Glomerular visceral epithelial cell (primary cell): ENCODE measurements at regions not wholly inside any gene's neighbourhood (a gene's known extent, or its start where the extent isn't known, plus 50 kb on each side); places are given as distances from the start of the nearest gene placed in this dataset.
"Not testable (repeated sequence)": the region's sequence is repeated elsewhere in the genome, so short reads cannot be mapped to it uniquely, and the experiment has no call there.

Experiments
- DNase-seq: peaks from one replicate; pipeline ENCODE4 v3.0.0-alpha.2; 2016; ENCODE audit errors: extremely low spot score

GRCh38 chr18:14606546-14606945 is 63.1 kb upstream of the POTEC start:
- not testable (repeated sequence) for DNase-seq

DNA sequence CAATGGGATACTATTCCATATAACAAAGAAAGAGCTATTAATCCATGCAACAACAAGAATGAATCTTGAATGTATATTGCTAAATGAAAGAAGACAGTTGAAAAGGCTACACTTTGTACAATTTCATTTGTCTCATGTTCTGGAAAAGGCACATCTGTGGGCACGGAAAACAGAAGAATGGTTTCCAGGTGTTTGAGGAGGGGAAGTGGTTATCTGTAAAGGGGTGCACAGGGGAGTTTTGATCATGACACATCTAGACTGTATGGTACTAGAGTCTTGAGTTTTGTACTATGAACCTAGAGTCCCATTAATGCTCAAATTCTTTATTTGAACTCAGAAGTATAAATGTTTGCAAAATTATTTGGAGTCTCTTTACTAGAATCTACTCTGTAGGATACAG is 64.0 kb upstream of the POTEC start:
- not testable (repeated sequence) for DNase-seq

DNA sequence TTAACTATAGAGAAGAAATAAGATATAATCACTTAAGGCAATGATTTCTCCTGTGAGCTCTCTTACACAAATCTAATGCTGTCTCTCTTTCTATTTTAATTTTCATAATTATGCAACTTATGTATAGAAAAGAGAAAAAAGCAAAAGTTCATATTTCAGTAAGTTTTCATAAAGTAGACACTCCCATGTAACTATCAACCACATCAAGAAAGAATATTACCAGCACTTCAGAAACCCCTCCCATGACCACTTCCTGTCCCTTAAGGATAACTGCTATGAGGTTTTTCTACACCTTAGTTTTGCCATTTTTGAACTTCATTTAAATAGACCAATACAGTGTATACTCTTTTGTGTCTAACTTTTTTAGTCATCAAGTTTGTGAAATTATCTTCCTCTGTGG is 69.0 kb upstream of the POTEC start:
- DNase-seq, result not testable (repeated sequence)

GRCh38 chr18:14614485-14614884 is 71.1 kb upstream of the POTEC start:
- not testable (repeated sequence) for DNase-seq

GRCh38 chr18:14627336-14627735 is 83.9 kb upstream of the POTEC start:
- not testable (repeated sequence) for DNase-seq

DNA sequence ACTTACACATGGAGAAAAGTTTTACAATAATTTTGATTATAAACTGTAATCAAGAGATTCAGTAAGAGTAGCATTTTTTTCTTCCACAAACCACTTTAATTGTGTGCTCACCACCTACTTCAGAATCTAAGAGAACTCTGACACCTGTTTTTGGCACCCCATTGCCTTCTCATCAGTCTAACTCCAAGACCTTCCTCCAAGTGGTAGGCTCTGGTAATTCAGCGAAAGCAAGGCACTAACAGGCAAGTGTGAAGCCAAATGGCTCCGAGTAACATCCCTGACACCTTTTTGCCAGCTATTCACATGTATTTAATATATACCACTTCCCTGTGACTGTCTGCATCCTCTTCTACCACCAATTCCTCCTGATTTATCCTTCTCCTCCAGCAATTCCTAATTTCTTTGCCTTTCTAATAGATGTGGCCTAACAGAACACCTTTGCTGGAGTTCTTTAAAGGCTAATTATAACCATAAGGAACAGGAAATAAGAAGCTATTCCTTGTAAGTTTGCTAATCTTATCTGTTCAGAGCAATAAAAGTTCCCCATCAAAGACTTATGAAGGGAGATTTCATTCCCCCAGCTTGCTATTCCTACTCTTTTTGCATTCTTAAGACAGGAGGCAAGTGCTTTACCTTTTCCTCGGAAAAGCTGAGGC is 85.1 kb upstream of the POTEC start:
- DNase-seq, result not testable (repeated sequence)

DNA sequence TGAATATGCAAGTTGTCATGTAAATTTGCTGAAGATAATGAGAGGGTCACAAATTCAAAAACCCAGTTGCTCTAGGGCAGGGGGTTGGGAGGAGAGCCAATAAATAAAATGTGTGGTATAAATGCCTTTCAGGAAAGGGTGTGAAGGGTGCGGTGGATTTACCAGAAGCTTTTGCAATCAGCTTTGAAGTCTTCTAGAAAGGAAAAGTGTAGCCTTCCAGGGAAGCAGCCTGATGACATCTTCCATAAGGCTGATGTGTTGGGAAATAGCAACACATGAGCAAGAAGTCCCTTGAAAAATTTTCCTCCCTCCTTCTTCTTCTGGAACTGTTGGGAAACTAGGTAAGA is 85.6 kb upstream of the POTEC start:
- not testable (repeated sequence) for DNase-seq

GRCh38 chr18:14632976-14633375 is 89.6 kb upstream of the POTEC start:
- DNase-seq, result not testable (repeated sequence)

DNA sequence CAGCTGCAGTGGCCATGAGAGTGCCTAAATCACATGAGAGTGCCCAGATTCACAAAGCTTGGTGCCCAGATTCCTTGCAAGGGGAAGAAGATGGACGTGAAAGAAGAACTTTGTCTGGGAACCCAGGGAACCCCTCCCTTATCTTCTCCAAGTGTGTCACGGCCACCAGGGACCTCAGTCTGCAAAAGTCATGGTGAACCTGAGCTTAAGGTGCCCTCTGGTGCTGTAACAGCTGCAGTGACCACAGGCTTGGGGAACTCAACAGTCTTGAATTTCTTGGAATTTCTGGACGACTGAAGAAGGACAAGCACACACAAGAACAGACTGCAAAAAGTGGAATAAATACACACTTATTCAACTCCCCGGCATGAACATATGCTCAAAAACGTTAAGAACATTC is 94.6 kb upstream of the POTEC start:
- not testable (repeated sequence) for DNase-seq

- peak; percentile 3 for DNase-seq
These were observed 97.7 kb upstream of the POTEC start for GRCh38 chr18:14641121-14641520.

DNA sequence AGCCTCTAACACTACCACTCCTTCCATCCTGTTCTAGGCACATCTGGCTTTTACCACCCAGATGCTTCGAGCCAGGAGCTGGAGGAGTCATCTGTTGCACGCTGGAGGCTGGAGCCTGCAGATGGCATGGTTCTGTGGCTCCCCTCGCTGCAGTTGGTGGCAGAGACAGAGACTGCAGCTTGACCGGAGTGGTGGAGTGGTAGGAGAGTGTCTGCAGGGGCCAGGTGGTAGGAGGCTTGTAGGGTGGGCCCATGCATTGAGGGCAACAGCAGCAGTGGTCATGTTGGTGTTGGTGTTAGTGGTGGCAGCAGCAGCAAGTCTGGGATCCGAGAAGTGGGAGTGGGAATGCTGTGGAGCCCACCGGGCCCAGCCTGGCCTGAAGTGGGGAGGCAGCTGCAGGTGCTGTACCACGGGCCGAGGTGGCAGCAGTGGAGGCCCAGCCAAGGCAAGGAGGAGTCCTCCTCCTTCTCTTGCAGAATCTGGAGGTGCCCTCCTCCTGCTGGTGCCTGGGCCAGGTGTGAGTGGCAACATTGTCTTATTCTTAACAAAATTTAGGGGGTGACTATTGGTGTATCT is 100.4 kb upstream of the POTEC start:
- DNase-seq, result not testable (repeated sequence)

GRCh38 chr18:14693051-14693450 is 54.9 kb upstream of the ANKRD30B start:
- DNase-seq, result not testable (repeated sequence)

DNA sequence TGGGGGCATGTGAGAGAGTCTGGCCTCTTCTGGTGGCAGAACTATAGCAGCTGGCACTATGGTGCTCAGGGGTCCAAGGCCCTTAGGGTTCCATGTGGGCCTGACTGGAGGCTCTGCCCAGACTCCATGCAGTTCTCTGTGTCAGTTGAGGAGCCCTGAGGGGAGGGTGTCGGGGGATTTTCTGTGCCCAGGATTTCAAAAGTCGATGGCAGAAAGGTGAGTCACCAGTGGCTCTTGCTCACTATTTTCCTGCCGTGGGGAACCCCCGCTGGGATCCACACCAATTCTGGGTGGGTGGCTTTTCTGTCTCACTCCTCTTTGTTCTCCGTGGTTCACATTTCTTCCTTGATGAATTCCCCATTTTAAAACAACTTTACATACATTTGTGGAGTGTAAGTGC is 54.1 kb upstream of the ANKRD30B start:
- peak; percentile 54 for DNase-seq

DNA sequence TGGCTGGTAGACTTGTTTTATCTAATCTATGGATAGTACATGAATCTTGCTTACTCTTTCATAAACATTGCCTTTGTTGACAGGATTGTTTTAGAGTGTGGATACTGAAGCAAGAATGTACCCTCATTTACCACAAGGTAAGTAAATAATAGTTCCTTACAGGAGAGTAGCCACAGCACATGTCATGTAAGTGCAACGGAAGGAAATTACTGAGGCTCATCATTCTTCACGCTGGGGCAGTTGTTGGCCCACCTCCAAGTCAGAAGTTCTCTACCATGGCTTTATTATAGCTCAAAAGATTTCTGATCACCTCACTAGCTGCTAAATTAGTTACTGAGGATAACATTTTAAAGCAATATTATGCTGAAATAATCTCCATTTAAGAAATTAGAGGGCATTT is 50.0 kb upstream of the ANKRD30B start:
- DNase-seq, result peak; percentile 80
